Activated CD8-positive, alpha-beta memory T cell treated with anti-CD3 and anti-CD28 coated beads for 4 hours (primary cell): ENCODE measurements at regions not wholly inside any gene's neighbourhood (a gene's known extent, or its start where the extent isn't known, plus 50 kb on each side); places are given as distances from the start of the nearest gene placed in this dataset.
"Not testable (repeated sequence)": the region's sequence is repeated elsewhere in the genome, so short reads cannot be mapped to it uniquely, and the experiment has no call there.

Experiments
- DNase-seq, 2 donors: peaks; one replicate each; pipeline ENCODE4 v3.0.0-alpha.2; 2020; ENCODE audit warnings: low read depth in 2 of 2

- DNase-seq: not testable (repeated sequence)
These were observed 94.4 kb downstream of the LSM3 start for GRCh38 chr3:14272959-14273560.

GRCh38 chr3:14273901-14274611, 95.4 kb downstream of the LSM3 start:
- DNase-seq: no peak

GRCh38 chr3:14274612-14274936, 96.0 kb downstream of the LSM3 start:
- DNase-seq: no peak

GRCh38 chr3:14274999-14275961, 96.7 kb downstream of the LSM3 start:
- no peak for DNase-seq

- no peak for DNase-seq
These were observed 97.6 kb downstream of the LSM3 start for GRCh38 chr3:14275962-14276909.

- DNase-seq: no peak
These were observed 98.9 kb downstream of the LSM3 start for GRCh38 chr3:14277557-14277956.

GRCh38 chr3:14278265-14278798, 99.7 kb downstream of the LSM3 start:
- no peak for DNase-seq

GRCh38 chr3:14278799-14279625, 100.4 kb downstream of the LSM3 start:
- no peak for DNase-seq

GRCh38 chr3:14279626-14280061, 101.0 kb downstream of the LSM3 start:
- no peak for DNase-seq

- DNase-seq: no peak
These were observed 101.7 kb downstream of the LSM3 start for GRCh38 chr3:14280326-14280725.

GRCh38 chr3:14281053-14281452, 102.4 kb downstream of the LSM3 start:
- no peak for DNase-seq

- DNase-seq: no peak
These were observed 103.5 kb downstream of the LSM3 start for GRCh38 chr3:14282001-14282705.

GRCh38 chr3:14282706-14283075, 104.1 kb downstream of the LSM3 start:
- no peak for DNase-seq

GRCh38 chr3:14283092-14283812, 104.6 kb downstream of the LSM3 start:
- DNase-seq: no peak

- no peak for DNase-seq
These were observed 105.3 kb downstream of the LSM3 start for GRCh38 chr3:14283813-14284438.

GRCh38 chr3:14284694-14285547, 106.3 kb downstream of the LSM3 start:
- DNase-seq: no peak

- DNase-seq: no peak
These were observed 106.9 kb downstream of the LSM3 start for GRCh38 chr3:14285548-14285925.
